PC-9 (cell line): ENCODE measurements at regions not wholly inside any gene's neighbourhood (a gene's known extent, or its start where the extent isn't known, plus 50 kb on each side); places are given as distances from the start of the nearest gene placed in this dataset.
"Not testable (repeated sequence)": the region's sequence is repeated elsewhere in the genome, so short reads cannot be mapped to it uniquely, and the experiment has no call there.

ENCODE experiments used
- BruUV-seq: library from RNA; stranded (reverse); fragments of 400-500 nt; replicated peaks from 2 replicates; lab custom pipeline; 2021; lab: Mats Ljungman, UMichigan
- CTCF ChIA-PET: fragments of 300-600 bp; sonication (Branson Sonifier 250); formaldehyde crosslinking; loops from one replicate; lab custom pipeline; 2022; ENCODE audit warnings: antibody characterized with exemption; lab: Charles Lee
- POLR2A ChIA-PET: fragments of 300-600 bp; sonication (Branson Sonifier 250); formaldehyde crosslinking; loops from one replicate; lab custom pipeline; 2022; ENCODE audit warnings: antibody characterized with exemption; ENCODE audit not compliant: unreplicated experiment; lab: Charles Lee
- DNase-seq, 2 experiments: peaks; one replicate each; pipeline versions ENCODE4 v3.0.0 to v3.0.0-alpha.2; 2015 to 2022; ENCODE audit warnings: mixed read lengths in 1 of 2
- H2AFZ ChIP-seq: fragments of 200-600 bp; sonication (generic); 2 replicates; pipeline ENCODE4 v1.8.1; 2017; ENCODE audit warnings: antibody characterized with exemption
- H3F3A ChIP-seq: fragments of 200-600 bp; sonication (generic); 2 replicates; pipeline ENCODE4 v1.8.1; 2017; ENCODE audit warnings: antibody characterized with exemption, mild to moderate bottlenecking, low read depth; ENCODE audit not compliant: insufficient read depth
- H3K27ac ChIP-seq: fragments of 200-600 bp; sonication (generic); 2 replicates; pipeline ENCODE4 v1.6.1; 2016; ENCODE audit warnings: mixed run types
- H3K27me3 ChIP-seq: fragments of 200-600 bp; sonication (generic); 2 replicates; pipeline ENCODE4 v1.6.1; 2016; ENCODE audit warnings: low read depth, mixed run types; ENCODE audit not compliant: insufficient read depth
- H3K36me3 ChIP-seq: fragments of 200-600 bp; sonication (generic); 2 replicates; pipeline ENCODE4 v1.6.1; 2016; ENCODE audit warnings: low read depth, mixed run types
- H3K4me1 ChIP-seq: fragments of 200-600 bp; sonication (generic); replicated peaks from 2 replicates; pipeline ENCODE4 v1.6.1; 2016; ENCODE audit warnings: mixed run types; ENCODE audit not compliant: insufficient read depth
- H3K4me2 ChIP-seq: fragments of 200-600 bp; sonication (generic); 2 replicates; pipeline ENCODE4 v1.6.1; 2017; ENCODE audit warnings: mixed run types
- H3K4me3 ChIP-seq: fragments of 200-600 bp; sonication (generic); 2 replicates; pipeline ENCODE4 v1.6.1; 2016; ENCODE audit warnings: mixed run types
- H3K79me2 ChIP-seq: fragments of 200-600 bp; sonication (generic); 2 replicates; pipeline ENCODE4 v1.6.1; 2017; ENCODE audit warnings: low read depth, mixed run types
- H3K9me2 ChIP-seq: fragments of 200-600 bp; sonication (generic); 2 replicates; pipeline ENCODE4 v1.8.1; 2017; ENCODE audit warnings: mild to moderate bottlenecking; ENCODE audit not compliant: insufficient read depth
- H3K9me3 ChIP-seq: fragments of 200-600 bp; sonication (generic); 2 replicates; pipeline ENCODE4 v1.8.1; 2016; ENCODE audit warnings: low read depth; ENCODE audit not compliant: insufficient read depth
- H4K20me1 ChIP-seq: fragments of 200-600 bp; sonication (generic); 2 replicates; pipeline ENCODE4 v1.8.1; 2017; ENCODE audit not compliant: insufficient read depth
- CTCF ChIP-seq: fragments of 200-600 bp; sonication (generic); conservative IDR thresholded peaks from 2 replicates; pipeline ENCODE4 v1.6.1; 2017; ENCODE audit warnings: mixed run types, antibody characterized with exemption, mild to moderate bottlenecking, moderate library complexity
- EZH2 ChIP-seq: fragments of 200-600 bp; sonication (generic); IDR thresholded peaks from 2 replicates; pipeline ENCODE4 v1.8.0; 2017; ENCODE audit warnings: antibody characterized with exemption, low read depth
- intact Hi-C: fragments of 100-400 bp; cut with micrococcal nuclease; formaldehyde crosslinking; loops from one replicate; pipeline ENCODE4 v1.10.0; 2022; ENCODE audit not compliant: unreplicated experiment

- POLR2A ChIA-PET = no interaction called here
- Histone ChIP-seq H3K9me3 (no peaks in the 10 kb centered on the region), H2AFZ (no peak overlapping the region), H3F3A (peaks cover 36% of the 10 kb centered on the region), H3K36me3 (no peaks in the 10 kb centered on the region), H3K9me2 (no peaks in the 10 kb centered on the region), H3K27me3 (no peaks in the 10 kb centered on the region), H4K20me1 (no peaks in the 10 kb centered on the region), H3K79me2 (no peaks in the 10 kb centered on the region), H3K4me2 (peak overlapping the region; percentile 73), H3K27ac (peak overlapping the region; percentile 79), H3K4me3 (peak overlapping the region; percentile 18; the same call in 1 of the 2 replicates), H3K4me1 (peaks cover 29% of the 10 kb centered on the region)
- CTCF ChIA-PET = interaction anchor here (0.6 kb wide), 2 partner anchors 442 to 573 kb away, joined by 3 to 4 read pairs; no protein-coding TSS in a partner anchor
- TF ChIP-seq CTCF (no peak), EZH2 (no peak)
- no TSS peak for BruUV-seq
- DNase-seq = no peak
- intact Hi-C loops = loop anchor here (5.0 to 10.0 kb wide), 2 partner anchors 309 to 1517 kb away; no protein-coding TSS in a partner anchor
These were observed 79.4 kb upstream of the PRSS16 start for GRCh38 chr6:27168108-27168507.

GRCh38 chr6:27168586-27169443 is 78.7 kb upstream of the PRSS16 start:
- ChIA-PET POLR2A (interaction anchor here (0.6 to 0.7 kb wide), 4 partner anchors 36 to 1498 kb away, joined by 3 to 4 read pairs (median 3); a partner anchor contains a TSS), CTCF (interaction anchor here (0.6 kb wide), 1 partner anchor 573 kb away, joined by 3 read pairs; no protein-coding TSS in a partner anchor)
- Histone ChIP-seq H3K4me2 (peak overlapping the region; percentile 73), H3K4me1 (peaks cover 29% of the 10 kb centered on the region), H4K20me1 (no peaks in the 10 kb centered on the region), H2AFZ (peak overlapping the region; percentile 45; the same call in 1 of the 2 replicates), H3K4me3 (peak overlapping the region; percentile 42; the same call in 1 of the 2 replicates), H3K9me2 (no peaks in the 10 kb centered on the region), H3F3A (peaks cover 30% of the 10 kb centered on the region), H3K9me3 (no peaks in the 10 kb centered on the region), H3K36me3 (no peaks in the 10 kb centered on the region), H3K27me3 (no peaks in the 10 kb centered on the region), H3K79me2 (no peaks in the 10 kb centered on the region), H3K27ac (peak overlapping the region; percentile 79)
- DNase-seq = peak; percentile 42 to 79
- no TSS peak for BruUV-seq
- TF ChIP-seq CTCF (no peak), EZH2 (no peak)
- intact Hi-C loops = loop anchor here (5.0 to 10.0 kb wide), 2 partner anchors 308 to 1516 kb away; no protein-coding TSS in a partner anchor

DNA sequence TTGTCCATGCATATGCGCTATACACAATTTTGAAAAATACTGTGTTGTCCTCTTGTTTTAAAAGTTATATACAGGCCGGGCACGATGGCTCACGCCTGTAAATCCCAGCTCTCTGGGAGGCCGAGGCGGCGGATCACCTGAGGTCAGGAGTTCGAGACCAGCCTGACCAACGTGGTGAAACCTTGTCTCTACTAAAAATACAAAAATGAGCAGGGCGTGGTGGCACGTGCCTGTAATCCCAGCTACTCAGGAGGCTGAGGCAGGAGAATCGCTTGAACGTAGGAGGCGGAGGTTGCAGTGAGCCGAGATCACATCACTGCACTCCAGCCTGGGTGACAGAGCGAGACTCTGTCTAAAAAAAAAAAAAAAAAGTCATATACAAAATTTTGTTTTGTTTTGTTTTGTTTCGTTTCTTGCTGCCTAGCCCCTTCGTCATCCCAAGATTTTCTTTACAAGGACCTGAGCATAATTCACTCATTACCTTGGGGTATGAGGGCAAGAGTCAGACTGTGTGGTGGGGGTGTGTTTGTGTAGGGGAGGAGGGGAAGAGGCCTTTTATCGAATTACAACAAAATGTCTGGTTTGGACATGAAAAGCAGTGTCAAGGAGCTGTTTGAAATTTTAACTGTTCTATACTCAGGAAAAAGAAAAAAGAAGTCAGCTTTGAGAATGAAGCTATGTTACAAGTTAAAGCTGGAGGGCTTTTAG is 74.8 kb upstream of the PRSS16 start:
- POLR2A ChIA-PET = interaction anchor here (0.6 to 0.7 kb wide), 3 partner anchors 168 to 722 kb away, joined by 3 to 35 read pairs (median 9); no protein-coding TSS in a partner anchor
- H2AFZ ChIP-seq, H3K9me2 ChIP-seq, H3K4me2 ChIP-seq, intact Hi-C loops, H4K20me1 ChIP-seq, H3K36me3 ChIP-seq, H3K9me3 ChIP-seq, BruUV-seq, H3K4me3 ChIP-seq, H3K27ac ChIP-seq, H3K27me3 ChIP-seq, H3K79me2 ChIP-seq, DNase-seq: not testable (repeated sequence)
- Histone ChIP-seq H3F3A (peaks cover 31% of the 10 kb centered on the region), H3K4me1 (peaks cover 20% of the 10 kb centered on the region)
- CTCF ChIA-PET = interaction anchor here (0.6 kb wide), 1 partner anchor 572 kb away, joined by 7 read pairs; no protein-coding TSS in a partner anchor

DNA sequence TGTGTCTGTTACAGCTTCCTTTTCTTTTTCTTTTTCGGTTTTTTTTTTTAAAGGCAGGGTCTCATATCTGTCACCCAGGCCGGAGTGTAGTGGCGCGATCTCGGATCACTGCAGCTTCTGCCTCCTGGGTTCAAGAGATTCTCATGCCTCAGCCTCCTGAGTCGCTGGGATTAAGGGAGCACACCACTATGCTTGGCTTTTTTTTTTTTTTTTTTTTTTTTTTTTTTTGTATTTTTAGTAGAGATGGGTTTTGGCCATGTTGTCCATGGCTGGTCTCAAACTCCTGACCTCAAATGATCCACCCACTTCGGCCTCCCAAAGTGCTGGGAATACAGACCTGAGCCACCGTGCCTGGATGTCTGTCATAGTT is 74.3 kb upstream of the PRSS16 start:
- peaks cover 26% of the 10 kb centered on the region for H3F3A ChIP-seq
- H3K4me3 ChIP-seq, H3K36me3 ChIP-seq, H3K9me2 ChIP-seq, H3K27me3 ChIP-seq, BruUV-seq, H3K79me2 ChIP-seq, H3K9me3 ChIP-seq, H3K4me2 ChIP-seq, DNase-seq, H2AFZ ChIP-seq, H4K20me1 ChIP-seq, intact Hi-C loops, H3K27ac ChIP-seq: not testable (repeated sequence)
- ChIA-PET CTCF (interaction anchor here (0.6 kb wide), 1 partner anchor 571 kb away, joined by 7 read pairs; no protein-coding TSS in a partner anchor), POLR2A (interaction anchor here (0.6 to 0.7 kb wide), 2 partner anchors 169 to 640 kb away, joined by 3 to 9 read pairs; no protein-coding TSS in a partner anchor)
- H3K4me1 ChIP-seq = peaks cover 14% of the 10 kb centered on the region
